Eye (tissue), 1 donor: ENCODE measurements at regions not wholly inside any gene's neighbourhood (a gene's known extent, or its start where the extent isn't known, plus 50 kb on each side); places are given as distances from the start of the nearest gene placed in this dataset.

ENCODE experiments used
- DNase-seq: peaks from one replicate; pipeline ENCODE4 v3.0.0-alpha.2; 2015

DNA sequence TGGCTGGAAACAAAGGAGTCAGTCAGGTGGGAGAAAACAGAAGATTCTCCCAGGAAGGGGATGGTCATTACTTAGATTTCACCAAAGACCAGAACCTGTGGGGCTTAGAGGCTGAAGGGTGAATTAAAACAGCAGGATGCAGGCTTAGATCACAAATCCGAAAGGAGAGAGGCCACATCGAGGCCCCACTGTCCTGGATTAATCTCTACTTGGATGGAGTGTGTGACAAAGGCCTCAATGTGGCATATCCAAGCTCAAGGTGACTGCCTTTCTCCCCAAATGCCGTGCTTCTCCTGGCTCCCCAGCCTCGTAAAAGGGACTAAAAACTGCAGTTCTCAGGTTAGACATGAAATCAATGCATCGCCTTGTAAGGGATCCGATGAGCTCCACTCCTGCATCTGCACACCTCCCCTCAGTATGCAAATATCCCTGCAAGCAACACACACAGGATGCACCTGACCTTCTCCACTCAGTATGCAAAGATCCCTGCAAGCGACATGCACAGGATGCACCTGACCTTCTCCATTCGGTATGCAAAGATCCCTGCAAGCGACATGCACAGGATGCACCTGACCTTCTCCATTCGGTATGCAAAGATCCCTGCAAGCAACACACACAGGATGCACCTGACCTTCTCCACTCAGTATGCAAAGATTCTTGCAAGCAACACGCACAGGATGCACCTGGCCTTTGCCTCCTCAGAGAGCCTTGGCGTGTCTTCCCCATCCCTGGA is 447.4 kb downstream of the BRD1 start:
- DNase-seq: no peak

DNA sequence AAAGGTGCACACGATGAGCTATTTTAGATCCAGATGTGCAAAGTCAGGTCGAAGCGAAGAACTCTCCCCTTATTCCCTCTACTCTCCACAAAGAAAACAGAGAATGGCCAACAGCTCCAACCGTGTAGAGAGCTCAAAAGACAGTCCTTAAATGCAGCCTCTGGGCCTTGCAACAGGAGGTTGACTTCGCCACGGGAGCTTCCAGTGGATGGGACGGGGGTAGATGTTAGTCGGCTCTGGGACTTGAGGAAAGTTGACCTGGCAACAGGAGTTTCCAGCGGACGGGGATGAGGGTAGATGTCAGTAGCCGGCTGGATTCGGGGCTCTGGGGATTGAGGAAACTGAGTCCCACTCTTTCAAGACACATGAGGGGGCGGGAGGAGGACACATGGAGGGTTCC is 450.4 kb downstream of the BRD1 start:
- no peak for DNase-seq

DNA sequence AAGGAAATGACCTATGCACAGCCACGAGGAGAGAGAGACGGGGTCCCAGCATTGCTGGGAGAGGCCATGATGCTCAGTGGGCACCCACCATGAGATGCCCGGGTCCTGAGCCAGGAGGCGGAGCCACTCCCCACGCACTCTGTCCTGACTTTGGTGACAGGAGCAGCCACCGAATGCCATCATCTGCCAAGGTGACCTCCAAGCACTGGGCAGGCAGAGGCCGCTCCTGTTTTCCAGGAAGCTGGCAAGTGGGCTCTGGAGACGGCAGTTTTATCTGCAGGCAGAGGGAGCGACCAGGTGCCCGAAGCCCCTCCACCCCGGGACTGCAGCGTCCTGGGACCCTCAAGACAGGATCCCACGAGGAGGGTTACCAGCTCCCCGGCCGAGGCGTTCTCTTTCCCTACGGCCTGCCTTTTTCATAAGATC is 453.9 kb downstream of the BRD1 start:
- DNase-seq: no peak

DNA sequence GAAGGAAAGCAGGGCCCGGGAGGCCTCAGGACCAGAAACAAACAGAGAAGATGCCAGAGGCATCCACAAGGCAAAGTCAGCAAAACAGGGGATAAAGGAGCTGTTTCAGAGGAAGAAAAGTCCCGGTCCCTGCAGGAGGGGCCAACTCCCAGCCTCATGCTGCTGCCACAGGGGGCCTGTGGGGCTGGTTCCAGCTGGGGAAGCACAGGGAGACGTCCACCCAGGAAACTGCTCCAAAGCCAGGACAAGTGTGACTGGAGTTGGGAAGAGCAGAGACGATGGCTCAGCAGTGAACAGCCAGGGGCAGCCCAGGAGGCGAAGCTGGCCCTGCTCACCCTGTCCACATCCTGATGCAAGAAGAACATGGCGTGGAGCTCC is 454.4 kb downstream of the BRD1 start:
- no peak for DNase-seq

DNA sequence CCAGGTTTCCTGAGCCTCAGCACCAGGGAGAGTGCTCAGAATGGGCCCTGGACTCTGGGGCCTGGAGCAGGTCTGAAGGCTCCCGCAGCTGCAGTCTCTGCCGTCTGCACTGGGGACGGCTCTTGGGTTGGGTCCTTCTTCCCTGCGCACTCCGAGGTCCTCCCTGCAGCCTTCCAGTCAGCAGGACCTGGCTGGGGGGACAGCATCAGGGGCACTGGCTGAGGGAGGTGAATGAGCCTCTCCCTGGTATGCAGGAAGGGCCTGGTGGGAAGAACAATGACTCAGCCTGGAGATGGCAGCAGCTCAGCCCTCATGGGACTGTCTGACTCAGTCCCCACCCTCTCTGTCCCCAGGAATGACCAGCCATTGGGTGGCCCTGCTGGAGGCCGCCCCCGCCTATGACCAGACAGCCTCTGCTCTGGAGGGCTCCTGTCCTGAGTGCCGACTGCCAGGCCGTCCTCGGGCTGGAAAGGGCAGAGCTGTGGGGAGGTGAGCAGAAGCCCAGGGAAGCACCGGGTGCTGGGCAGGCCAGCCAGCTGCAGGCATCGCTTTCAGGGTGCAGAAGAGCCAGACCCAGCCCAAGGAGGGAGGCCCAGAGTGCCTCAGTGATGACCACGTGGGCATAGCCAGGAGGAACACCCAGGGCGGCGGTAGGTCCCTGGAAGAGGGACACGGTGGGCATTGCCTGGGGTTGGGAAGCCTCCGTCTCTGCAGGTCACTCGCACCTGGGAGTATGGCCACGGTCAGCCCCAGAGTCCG is 455.0 kb downstream of the BRD1 start:
- no peak for DNase-seq

DNA sequence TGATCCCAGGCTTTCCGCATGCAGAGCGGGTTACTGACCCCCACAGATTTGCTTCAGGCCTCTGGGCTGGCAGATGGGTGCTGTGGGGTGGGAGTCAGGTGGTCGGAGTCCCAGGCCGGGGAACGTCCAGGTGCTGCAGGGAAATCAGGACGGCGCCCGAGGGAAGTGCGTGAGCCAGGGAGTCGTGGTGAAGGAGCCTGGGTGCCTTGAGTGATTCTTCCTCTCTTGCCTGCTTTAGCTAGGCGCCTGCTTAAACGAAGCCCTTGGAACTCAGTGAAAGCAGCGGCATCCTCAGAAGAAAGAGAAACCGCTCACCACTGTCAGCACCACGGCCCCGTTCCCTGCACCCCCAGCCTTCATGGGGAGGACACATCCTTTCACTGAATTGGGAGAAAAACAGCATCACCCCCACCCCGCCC is 455.6 kb downstream of the BRD1 start:
- DNase-seq: no peak

DNA sequence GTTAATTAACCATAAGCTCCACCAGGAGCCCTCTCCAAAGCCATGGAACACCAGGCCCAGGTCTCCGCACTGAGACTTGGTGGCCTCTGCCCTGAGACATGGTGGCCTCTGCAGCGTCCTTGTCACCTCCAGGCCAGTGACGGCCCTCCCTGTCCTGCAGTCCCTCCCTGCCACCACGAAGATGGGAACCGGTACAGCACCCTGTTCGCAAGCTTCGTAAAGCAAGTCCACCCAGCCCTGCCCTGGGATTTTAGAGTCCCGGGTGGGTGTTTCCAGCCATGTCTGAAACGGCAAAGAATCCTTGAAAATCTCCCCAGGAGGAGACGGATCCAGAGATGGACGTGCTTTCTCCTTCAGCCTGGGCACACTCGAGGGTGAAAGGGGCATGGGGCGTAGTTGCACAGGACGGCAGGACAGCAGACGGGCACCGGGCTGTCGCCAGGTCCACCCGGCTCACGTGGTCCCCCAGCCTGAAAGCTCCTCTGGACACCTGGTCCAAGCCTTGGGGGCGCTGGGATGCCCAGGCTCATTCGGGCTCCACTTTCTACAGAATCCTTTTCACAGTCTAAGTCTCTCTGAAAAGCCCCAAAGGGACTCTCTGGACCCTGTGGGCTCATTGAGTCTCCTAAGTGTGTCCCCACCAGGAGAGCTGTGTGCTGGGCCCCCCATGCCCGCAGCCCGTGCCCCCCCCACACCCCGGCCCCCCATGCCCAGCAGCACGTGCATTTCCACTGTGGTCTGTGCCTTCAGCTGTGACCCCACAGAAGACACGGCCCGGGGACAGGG is 456.2 kb downstream of the BRD1 start:
- no peak for DNase-seq

DNA sequence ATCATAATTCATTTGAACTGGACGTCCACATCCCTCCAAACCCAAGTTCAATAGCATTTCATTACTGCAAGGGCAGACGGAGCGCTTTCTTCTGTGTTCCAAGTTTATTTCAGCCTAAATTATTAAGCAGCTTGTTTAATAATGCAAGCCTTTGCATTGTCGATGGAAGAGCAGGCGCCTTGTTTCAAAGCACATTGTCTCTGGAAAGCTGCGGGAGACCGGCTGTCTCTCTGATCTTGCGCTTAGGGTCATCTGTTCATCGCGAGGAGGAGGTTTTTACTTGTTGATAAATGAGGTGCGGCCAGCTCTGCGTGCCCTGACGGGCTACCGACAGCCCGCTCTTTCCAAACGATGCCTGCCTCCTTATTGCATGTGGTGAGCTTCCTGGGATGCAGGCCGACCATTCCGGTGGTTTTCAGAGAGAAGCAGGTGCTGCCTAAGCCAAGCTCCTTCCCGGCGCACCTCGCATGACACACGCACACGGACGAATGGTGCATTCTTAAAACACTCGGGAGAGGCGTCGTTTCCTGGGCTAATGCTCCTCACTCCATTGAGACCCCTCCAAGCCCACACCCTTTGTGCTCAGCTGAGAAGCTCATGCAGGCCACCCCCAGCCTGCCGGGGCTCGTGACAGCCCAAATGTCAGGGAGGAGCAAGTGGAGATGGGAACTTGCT is 456.9 kb downstream of the BRD1 start:
- peak; percentile 73 for DNase-seq

DNA sequence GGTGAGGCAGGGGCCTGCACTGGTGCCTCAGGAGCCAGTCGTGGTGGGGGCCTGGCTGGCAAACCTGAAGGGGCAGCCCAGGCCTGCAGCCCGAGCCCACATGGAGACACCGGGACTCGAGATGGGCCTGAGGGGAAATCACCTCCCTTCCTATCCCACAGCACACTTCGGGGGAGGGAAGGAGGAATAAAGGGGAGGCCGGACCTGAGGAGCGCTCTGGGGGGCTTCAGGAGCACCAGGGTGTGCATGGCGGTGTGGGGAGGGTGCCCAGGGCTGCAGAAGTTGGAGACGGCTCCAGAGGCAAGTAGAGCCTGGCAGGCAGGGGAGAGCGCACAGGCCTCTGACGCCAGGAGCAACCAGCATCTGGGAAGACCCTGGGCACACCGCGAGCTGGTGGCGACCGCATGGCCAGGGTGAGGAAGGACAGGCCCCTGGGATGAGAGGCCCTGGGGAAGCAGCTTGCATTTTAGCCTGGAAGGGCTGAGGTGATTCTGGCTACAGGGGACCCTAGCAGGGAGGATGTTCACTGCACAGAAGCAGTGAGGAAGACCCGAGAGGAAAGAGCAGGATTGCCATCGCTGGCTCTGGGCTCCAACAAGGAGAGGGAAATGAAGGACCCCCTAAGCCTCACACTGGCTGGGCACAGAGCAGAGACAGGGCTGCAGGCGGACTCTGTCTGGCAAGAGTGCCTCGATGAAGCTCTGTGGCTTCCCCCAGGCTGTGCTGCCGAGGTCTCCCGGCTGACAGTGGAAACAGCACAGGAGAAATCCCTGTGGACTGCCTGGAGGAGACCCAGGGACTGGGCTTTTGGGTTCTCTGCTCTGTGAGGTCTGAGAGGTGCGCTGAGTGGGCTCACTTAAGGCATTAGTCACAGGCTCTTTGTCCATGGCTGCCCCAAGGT is 457.7 kb downstream of the BRD1 start:
- DNase-seq: no peak

DNA sequence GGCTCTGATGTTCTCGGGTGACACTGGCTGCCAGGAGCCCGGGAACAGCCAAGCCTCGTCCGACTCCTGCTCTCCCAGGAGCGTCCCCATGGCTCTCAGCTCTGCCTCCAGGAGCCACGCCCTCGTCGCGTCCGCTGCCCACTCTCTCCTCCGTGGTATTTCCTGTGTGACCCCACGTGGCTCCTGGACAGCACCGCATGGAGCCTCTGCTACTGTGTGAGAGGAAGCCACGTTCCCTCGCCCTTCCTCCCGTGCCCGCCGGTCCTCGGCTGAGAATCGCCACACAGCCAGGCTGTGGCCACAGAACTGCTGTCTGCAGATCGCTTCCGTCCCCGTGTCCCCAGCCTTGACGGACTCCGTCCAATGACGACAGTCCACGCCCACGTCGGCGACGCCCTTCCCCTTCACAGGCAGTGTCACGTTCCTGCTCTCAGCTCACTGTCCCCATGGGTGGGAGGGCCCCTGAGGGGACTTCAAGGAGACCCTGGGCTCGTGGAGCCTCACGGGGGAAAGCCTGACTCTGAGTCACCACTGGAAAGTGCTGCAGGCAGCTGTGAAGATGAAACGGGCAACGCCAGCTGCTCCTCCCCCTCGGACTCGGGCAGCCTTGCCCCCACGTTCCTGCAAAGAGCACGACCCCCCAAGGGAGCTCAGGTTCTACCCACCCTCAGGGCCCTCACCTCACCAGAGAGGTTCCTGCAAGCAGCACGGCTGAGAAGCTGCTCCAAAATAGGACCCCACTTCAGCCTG is 458.5 kb downstream of the BRD1 start:
- no peak for DNase-seq

DNA sequence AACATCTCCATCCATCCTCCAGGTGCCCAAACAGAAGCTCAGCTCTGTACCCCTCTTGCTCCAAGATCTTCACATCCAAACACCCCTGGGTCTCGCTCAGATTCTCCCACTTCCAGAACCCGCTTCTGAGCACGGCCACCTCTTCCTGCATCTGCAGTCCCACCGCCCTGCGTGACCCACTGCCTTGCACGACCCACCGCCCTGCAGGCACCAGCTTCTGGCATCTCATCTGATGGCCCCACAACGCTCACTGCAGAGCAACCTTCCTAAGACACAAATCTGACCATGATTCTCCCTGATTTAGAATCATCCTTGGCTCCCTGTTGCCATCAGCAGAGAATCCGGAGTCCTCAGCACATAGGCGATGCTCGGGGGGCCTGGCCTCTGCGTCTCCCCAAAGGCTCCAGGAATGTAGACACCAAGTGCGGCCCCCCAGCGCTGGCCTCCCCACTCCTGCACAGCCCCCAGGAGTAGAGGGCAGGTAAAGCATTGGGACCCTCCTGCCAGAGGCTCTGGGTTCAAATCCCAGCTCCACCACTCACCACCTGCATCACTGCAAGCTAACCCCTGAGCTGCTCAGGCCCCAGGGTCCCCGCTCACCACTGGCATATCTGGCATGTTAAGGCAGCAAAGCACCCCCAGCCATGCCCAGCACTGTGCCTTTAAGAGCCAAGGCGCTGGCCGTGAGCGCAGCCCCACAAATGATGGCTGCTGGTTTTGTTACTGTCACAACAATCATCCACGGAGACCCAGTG is 459.3 kb downstream of the BRD1 start:
- no peak for DNase-seq

DNA sequence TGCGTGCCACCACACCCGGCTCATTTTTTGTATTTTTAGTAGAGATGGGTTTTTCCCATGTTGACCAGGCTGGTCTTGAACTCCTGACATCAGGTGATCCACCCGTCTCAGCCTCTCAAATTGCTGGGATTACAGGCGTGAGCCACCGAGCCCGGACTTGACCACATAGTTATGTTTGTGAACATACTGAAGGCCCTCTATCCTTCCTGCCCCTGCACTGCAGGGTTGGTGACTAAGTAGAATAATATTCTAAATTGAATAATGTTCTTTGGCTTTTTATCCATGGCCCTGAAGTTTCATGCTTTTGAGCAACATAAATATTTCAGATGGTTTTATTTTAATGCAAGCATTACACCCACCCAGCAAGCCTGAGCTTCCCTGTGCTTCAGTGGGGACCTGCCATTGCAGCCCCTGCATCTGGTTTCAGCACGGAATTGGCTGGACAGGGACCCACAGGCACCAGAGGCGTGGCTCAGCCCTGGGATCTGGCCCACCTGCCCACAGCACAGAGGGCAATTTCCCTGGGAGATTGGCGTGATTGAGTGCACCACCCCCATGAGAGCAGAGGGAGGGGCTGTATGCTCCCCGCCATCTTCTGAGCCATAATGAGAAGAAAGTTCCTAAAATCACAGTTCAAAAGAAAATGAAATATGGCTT is 460.5 kb downstream of the BRD1 start:
- DNase-seq: no peak

DNA sequence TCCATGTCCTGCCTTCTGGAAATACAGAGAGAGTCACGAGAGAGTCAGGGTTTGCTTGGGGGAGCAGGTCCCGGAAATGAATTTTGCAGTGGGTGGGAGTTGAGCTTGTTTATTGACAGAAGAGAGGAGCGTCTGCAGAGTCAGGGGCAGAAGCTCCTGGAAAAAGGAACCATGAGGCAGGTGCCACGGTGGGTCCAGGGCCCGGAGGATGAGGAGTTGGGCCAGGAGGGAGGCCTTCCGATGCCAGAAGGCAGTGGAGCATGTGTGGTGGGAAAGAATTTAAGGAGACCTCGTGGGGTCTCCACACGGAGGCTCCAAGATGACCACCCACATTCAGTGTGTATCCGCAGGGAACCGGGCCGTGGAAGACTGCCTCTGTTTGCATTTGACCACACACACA is 461.2 kb downstream of the BRD1 start:
- DNase-seq: no peak

DNA sequence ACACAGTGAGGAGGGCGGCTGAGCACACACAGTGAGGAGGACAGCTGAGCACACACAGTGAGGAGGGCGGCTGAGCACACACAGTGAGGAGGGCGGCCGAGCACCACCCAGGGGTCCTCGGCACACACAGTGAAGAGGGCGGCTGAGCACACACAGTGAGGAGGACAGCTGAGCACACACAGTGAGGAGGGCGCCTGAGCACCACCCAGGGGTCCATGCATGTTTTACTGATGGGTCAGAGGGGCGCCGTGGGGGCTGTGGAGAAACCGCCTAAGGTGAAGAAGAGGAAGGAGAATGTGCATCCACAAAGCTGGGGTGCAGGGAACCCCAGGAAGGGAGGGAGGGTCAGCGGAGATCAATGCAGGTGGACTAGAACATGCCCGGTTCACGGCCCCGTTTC is 461.8 kb downstream of the BRD1 start:
- no peak for DNase-seq

DNA sequence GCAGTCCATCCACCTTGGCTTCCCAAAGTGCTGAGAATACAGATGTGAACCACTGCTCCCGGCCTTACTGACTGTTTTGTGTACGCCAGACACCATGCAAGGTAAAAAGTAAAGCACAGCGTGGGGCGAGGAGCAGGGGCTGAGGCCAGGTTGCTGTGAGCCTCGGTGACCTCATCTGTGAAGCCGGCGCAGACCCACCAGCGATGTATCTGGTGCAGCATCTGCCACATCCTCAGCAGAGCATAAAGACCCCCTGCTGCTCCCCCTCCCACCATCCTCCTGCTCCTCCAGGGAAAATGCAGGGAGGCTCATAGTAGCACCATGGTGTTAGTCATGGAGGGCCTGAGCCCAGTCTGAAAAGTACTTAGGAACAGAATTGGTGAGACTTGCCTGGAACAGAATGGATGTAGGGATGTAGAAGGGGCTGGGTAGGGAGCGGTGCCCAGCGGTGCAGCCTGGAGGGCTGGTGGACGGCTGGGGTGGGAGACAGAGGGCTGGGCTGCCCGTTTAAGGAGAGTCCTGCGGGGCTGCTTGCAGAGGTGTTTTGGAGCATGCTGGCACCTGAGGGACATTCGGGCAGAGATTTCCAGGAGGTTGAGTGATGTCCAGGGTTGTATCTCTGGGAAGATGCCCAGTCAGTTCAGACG is 462.4 kb downstream of the BRD1 start:
- no peak for DNase-seq

DNA sequence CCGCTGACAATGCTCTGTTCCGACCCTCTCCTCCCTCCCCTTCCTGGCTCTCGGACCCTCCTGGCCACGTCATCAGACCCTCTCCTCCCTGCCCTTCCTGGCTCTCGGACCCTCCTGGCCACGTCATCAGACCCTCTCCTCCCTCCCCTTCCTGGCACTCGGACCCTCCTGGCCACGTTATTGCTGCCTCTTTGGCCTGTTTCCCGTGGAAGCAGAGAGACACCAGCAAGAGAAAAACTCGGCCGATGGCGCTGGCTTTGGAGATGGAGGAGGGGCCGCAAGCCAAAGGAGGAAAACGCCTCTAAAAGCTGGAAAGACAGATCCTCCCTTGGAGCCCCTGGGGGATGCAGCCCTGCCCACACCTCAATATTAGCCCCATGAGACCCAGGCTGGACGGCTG is 463.3 kb downstream of the BRD1 start:
- DNase-seq: no peak

DNA sequence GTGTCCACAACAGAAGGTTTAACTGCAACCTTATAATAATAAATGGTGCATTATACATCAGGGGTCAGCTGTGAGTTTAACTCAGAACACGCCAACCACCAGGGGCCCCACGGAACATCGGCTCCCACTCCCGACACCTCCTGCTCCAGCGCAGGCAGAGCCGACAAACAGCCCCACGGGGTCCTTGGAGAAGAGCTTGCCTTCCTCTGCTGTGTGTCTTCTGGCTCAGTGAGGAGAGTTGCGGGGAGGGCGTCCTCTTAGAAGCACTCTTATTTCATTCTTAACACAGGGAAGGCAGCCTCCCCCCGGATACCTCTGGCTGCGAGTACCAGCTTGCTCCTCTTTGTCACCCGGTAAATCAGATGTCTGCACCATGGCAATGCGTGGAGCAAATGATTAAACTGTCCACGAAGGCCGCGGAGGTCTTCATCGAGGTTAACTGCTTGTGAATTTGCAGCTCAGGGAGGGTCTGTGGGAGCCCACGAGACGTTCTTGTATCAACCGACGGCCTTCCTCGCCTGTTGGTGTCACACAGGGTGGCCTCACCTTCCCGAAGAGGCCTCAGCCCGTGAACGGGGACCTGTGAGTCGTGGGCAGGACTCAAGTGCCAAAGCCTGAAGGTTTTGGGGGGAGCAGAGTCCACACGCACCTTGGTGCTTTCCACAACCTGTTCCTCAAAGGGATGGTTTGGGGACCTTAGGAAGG is 464.0 kb downstream of the BRD1 start:
- no peak for DNase-seq

DNA sequence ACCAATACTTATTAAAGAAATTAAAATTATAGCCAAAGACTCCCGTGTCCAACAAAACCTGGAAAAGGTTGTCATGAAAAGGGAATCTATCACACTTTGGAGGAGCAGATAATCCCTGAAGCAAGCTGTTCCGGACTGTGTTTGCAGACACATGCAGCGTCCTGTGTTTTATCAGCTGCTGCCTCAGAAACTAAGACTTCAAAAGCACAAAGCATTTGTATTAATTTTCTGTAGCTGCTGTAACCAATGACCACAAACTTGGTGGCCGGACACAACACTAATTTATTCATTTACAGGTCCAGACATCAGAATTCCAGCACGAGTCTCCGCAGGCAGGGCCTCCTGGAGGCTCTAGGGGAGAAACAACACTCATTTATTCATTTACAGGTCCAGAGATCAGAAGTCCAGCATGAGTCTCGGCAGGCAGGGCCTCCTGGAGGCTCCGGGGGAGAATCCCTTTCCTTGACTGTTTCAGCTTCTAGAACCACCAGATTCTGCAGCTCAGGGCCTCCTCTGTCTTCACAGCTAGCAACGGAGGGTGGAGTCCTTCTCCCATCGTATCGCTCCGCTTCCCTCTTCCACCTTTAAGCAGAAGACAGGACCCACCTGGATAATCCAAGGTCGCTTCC is 465.3 kb downstream of the BRD1 start:
- no peak for DNase-seq
